ENCODE measurements at regions not wholly inside any gene's neighbourhood (a gene's known extent, or its start where the extent isn't known, plus 50 kb on each side); places are given as distances from the start of the nearest gene placed in this dataset.

DNA sequence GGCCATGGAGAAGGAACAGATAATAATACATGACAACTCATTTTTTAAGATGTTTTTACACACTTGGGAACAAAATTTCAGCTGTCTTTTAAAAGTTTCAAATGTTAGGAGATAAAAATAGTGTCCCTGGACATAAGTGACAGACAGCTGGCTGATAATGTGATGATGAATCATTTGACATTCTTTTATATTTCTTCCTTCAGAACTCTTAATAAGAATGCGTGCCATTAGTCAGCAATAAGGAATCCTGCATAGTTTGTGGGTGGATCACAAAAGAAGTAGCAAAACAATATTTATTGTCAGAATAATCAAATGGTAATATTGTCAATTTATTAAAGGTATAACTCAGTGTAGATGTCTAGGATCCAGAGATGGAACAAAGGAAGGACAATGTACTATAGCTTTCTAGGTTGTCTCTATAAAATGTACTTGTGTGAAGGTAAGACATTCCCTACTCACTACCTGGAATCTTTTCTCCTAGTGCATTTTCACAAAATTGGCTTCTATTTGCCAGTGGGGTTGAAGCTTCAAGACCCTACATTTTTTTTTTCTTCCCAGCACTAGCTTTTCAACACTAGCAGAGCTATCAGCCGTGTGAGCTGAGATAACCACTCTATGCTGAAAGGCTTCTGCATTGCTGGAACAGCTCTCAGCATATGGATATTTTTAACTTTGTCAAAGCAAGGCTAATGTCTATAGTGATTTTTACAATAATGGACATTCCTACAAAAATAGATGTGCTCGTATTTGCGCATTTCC lies 175.6 kb upstream of the SLITRK6 start:
- Histone ChIP-seq H3K4me3 (no peak overlapping the region), H3K9me3 (ENCODE audit: insufficient read depth, low read depth) (no peaks in the 10 kb centered on the region), H3K9me2 (ENCODE audit: insufficient read depth) (no peaks in the 10 kb centered on the region), H3K79me2 (ENCODE audit: low read depth) (no peaks in the 10 kb centered on the region), H3K4me1 (replicated peaks; ENCODE audit: insufficient read depth) (no peaks in the 10 kb centered on the region), H3K27me3 (ENCODE audit: insufficient read depth, low read depth) (no peaks in the 10 kb centered on the region), H3K4me2 (no peak overlapping the region), H2AFZ (no peak overlapping the region), H4K20me1 (ENCODE audit: insufficient read depth) (no peaks in the 10 kb centered on the region), H3K27ac (no peak overlapping the region), H3K36me3 (ENCODE audit: low read depth) (no peaks in the 10 kb centered on the region), H3F3A (ENCODE audit: insufficient read depth, low read depth) (no peaks in the 10 kb centered on the region)
- CTCF ChIA-PET, result no interaction called here
- DNase-seq, result no peak
- no TSS peak for BruUV-seq (replicated peaks)
- POLR2A ChIA-PET (ENCODE audit: unreplicated experiment), result no interaction called here
- TF ChIP-seq EZH2 (IDR thresholded peaks at IDR 0.05; ENCODE audit: low read depth), result no peak
- TF ChIP-seq, protein P1, sequence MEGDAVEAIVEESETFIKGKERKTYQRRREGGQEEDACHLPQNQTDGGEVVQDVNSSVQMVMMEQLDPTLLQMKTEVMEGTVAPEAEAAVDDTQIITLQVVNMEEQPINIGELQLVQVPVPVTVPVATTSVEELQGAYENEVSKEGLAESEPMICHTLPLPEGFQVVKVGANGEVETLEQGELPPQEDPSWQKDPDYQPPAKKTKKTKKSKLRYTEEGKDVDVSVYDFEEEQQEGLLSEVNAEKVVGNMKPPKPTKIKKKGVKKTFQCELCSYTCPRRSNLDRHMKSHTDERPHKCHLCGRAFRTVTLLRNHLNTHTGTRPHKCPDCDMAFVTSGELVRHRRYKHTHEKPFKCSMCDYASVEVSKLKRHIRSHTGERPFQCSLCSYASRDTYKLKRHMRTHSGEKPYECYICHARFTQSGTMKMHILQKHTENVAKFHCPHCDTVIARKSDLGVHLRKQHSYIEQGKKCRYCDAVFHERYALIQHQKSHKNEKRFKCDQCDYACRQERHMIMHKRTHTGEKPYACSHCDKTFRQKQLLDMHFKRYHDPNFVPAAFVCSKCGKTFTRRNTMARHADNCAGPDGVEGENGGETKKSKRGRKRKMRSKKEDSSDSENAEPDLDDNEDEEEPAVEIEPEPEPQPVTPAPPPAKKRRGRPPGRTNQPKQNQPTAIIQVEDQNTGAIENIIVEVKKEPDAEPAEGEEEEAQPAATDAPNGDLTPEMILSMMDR (conservative IDR thresholded peaks at IDR 0.05), result no peak
- intact Hi-C loops (cut with micrococcal nuclease; ENCODE audit: unreplicated experiment), result loop anchor here (10.0 kb wide), 2 partner anchors 1300 to 1700 kb away; partner anchors contain the start of gene SLITRK5

DNA sequence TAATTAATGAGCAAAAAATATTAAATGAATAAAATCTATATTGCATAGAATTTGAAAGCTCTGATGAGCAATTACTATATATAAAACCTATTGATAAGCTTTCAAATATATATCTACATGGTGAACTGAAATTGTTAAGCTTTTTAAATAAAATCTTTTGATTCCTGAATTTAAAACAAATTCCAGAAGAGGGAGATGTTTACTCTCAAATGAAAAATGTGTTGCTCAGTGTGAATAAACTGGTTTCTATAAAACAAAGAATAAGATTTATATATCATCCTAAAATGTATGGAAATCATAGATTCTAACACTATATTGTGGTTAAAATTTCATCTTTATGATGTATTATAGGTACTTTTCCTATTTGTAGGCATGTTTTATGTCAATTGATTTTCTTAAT lies 171.5 kb upstream of the SLITRK6 start:
- Histone ChIP-seq H3K4me1 (replicated peaks; ENCODE audit: insufficient read depth) (no peaks in the 10 kb centered on the region), H3K4me3 (no peak overlapping the region), H2AFZ (no peak overlapping the region), H3K27me3 (ENCODE audit: insufficient read depth, low read depth) (no peaks in the 10 kb centered on the region), H3F3A (ENCODE audit: insufficient read depth, low read depth) (no peaks in the 10 kb centered on the region), H3K9me3 (ENCODE audit: insufficient read depth, low read depth) (no peaks in the 10 kb centered on the region), H3K9me2 (ENCODE audit: insufficient read depth) (no peaks in the 10 kb centered on the region), H3K36me3 (ENCODE audit: low read depth) (no peaks in the 10 kb centered on the region), H3K27ac (no peak overlapping the region), H3K4me2 (no peak overlapping the region), H4K20me1 (ENCODE audit: insufficient read depth) (no peaks in the 10 kb centered on the region), H3K79me2 (ENCODE audit: low read depth) (no peaks in the 10 kb centered on the region)
- ChIA-PET POLR2A (ENCODE audit: unreplicated experiment) (interaction anchor here (0.8 kb wide), 1 partner anchor 342 kb away, joined by 3 read pairs; no protein-coding TSS in a partner anchor), CTCF (interaction anchor here (0.6 kb wide), 1 partner anchor 178 kb away, joined by 6 read pairs; no protein-coding TSS in a partner anchor)
- intact Hi-C loops (cut with micrococcal nuclease; ENCODE audit: unreplicated experiment), result loop anchor here (10.0 kb wide), 2 partner anchors 1304 to 1704 kb away; partner anchors contain the start of gene SLITRK5
- DNase-seq, result no peak
- TF ChIP-seq, protein P1 (conservative IDR thresholded peaks at IDR 0.05), result peak; percentile 35; the same call in 1 of the 2 replicates
- no peak for TF ChIP-seq EZH2 (IDR thresholded peaks at IDR 0.05; ENCODE audit: low read depth)
- no TSS peak for BruUV-seq (replicated peaks)

DNA sequence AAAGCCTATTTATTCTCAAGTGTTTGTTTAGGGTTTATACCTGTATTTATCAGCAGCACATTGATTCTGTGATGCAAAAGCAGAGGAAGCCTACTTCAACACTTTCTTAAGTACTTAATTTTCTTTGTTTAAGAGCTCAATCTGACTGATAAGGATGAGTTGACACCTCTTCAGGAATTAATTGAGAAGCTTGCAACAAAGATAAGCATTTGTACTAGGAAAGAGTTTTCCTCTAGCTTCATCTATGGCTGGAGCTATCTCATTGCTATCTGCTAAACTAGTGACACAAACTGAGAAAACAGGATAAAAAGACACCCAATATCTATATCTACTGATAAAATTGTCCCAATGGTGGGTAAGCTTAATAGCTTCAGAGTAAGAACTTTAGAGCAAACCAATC lies 170.1 kb upstream of the SLITRK6 start:
- no peaks in the 10 kb centered on the region for H3K4me1 ChIP-seq (replicated peaks; ENCODE audit: insufficient read depth)
- intact Hi-C loops (cut with micrococcal nuclease; ENCODE audit: unreplicated experiment), result no loop called here
- H3K9me3 ChIP-seq (ENCODE audit: insufficient read depth, low read depth), result no peaks in the 10 kb centered on the region
- BruUV-seq (replicated peaks), result no TSS peak
- no peaks in the 10 kb centered on the region for H3K36me3 ChIP-seq (ENCODE audit: low read depth)
- H3K27ac ChIP-seq, result no peak overlapping the region
- no peaks in the 10 kb centered on the region for H3K9me2 ChIP-seq (ENCODE audit: insufficient read depth)
- H3F3A ChIP-seq (ENCODE audit: insufficient read depth, low read depth), result no peaks in the 10 kb centered on the region
- H3K4me2 ChIP-seq, result no peak overlapping the region
- no peaks in the 10 kb centered on the region for H3K27me3 ChIP-seq (ENCODE audit: insufficient read depth, low read depth)
- H4K20me1 ChIP-seq (ENCODE audit: insufficient read depth), result no peaks in the 10 kb centered on the region
- no peak overlapping the region for H2AFZ ChIP-seq
- no peak for TF ChIP-seq EZH2 (IDR thresholded peaks at IDR 0.05; ENCODE audit: low read depth)
- TF ChIP-seq, protein P1 (conservative IDR thresholded peaks at IDR 0.05), result no peak
- H3K79me2 ChIP-seq (ENCODE audit: low read depth), result no peaks in the 10 kb centered on the region
- POLR2A ChIA-PET (ENCODE audit: unreplicated experiment), result no interaction called here
- DNase-seq, result no peak
- H3K4me3 ChIP-seq, result no peak overlapping the region
- CTCF ChIA-PET, result no interaction called here

All from PC-9 (cell line).